WERI-Rb-1 (cell line): ENCODE measurements at regions not wholly inside any gene's neighbourhood (a gene's known extent, or its start where the extent isn't known, plus 50 kb on each side); places are given as distances from the start of the nearest gene placed in this dataset.

Experiments used
- DNase-seq: peaks from one replicate; pipeline ENCODE4 v3.0.0-alpha.2; 2020
- H3K27ac ChIP-seq: fragments of 250-450 bp; sonication (Bioruptor Pico); 2 replicates; pipeline ENCODE4 v1.5.1; 2020; ENCODE audit warnings: mild to moderate bottlenecking, moderate library complexity
- H3K27me3 ChIP-seq: fragments of 250-450 bp; sonication (Bioruptor Pico); 2 replicates; pipeline ENCODE4 v1.5.1; 2021; ENCODE audit warnings: mild to moderate bottlenecking, low read depth, moderate library complexity; ENCODE audit not compliant: insufficient read depth, severe bottlenecking
- H3K36me3 ChIP-seq: fragments of 250-450 bp; sonication (Bioruptor Pico); 2 replicates; pipeline ENCODE4 v1.5.1; 2020; ENCODE audit warnings: mild to moderate bottlenecking, moderate library complexity
- H3K4me3 ChIP-seq: 2 replicates; pipeline ENCODE4 v1.5.1; 2011; ENCODE audit warnings: low read depth, mild to moderate bottlenecking, control low read depth, low read length
- H3K9me3 ChIP-seq: fragments of 250-450 bp; sonication (Bioruptor Pico); 2 replicates; pipeline ENCODE4 v1.5.1; 2021; ENCODE audit warnings: mild to moderate bottlenecking, moderate library complexity; ENCODE audit not compliant: severe bottlenecking
- TF ChIP-seq, protein P1 (sequence below): IDR thresholded peaks from 2 replicates; pipeline ENCODE4 v1.5.1; 2011; ENCODE audit warnings: low read depth, mild to moderate bottlenecking, control low read depth, inconsistent platforms, low read length

DNA sequence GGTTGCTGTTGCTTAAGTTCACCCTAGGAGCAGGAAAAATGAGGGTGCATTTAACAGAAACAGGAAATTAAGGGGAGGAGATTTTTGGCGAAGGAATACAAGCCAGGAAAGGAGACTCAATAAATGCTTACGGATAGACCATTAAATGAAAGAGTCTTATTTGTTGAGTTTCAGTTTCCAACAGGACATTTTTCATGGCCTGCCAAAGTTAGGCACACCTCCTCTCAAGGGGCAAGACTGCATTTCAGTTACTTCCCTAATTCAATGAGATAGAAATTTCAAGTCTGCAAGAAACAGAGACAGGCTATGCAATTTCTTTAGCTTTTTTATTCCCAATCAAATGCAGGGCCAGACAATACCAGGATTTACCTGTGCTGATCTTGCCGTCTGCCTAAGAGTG lies 394.7 kb upstream of the KLHL29 start:
- H3K27ac ChIP-seq = no peak overlapping the region
- H3K36me3 ChIP-seq = no peaks in the 10 kb centered on the region
- no peaks in the 10 kb centered on the region for H3K9me3 ChIP-seq
- no peak overlapping the region for H3K4me3 ChIP-seq
- TF ChIP-seq, protein P1, sequence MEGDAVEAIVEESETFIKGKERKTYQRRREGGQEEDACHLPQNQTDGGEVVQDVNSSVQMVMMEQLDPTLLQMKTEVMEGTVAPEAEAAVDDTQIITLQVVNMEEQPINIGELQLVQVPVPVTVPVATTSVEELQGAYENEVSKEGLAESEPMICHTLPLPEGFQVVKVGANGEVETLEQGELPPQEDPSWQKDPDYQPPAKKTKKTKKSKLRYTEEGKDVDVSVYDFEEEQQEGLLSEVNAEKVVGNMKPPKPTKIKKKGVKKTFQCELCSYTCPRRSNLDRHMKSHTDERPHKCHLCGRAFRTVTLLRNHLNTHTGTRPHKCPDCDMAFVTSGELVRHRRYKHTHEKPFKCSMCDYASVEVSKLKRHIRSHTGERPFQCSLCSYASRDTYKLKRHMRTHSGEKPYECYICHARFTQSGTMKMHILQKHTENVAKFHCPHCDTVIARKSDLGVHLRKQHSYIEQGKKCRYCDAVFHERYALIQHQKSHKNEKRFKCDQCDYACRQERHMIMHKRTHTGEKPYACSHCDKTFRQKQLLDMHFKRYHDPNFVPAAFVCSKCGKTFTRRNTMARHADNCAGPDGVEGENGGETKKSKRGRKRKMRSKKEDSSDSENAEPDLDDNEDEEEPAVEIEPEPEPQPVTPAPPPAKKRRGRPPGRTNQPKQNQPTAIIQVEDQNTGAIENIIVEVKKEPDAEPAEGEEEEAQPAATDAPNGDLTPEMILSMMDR = no peak
- DNase-seq = no peak
- no peaks in the 10 kb centered on the region for H3K27me3 ChIP-seq

GRCh38 chr2:22991844-22992243 lies 393.1 kb upstream of the KLHL29 start:
- DNase-seq = no peak
- TF ChIP-seq, protein P1 = 0 out of 2 replicates have a peak, but pooled peaks have one; percentile 19
- no peaks in the 10 kb centered on the region for H3K9me3 ChIP-seq
- no peaks in the 10 kb centered on the region for H3K27me3 ChIP-seq
- no peak overlapping the region for H3K27ac ChIP-seq
- H3K4me3 ChIP-seq = no peak overlapping the region
- H3K36me3 ChIP-seq = no peaks in the 10 kb centered on the region

- TF ChIP-seq, protein P1 = no peak
- H3K4me3 ChIP-seq = no peak overlapping the region
- no peak for DNase-seq
- no peaks in the 10 kb centered on the region for H3K36me3 ChIP-seq
- no peaks in the 10 kb centered on the region for H3K9me3 ChIP-seq
- H3K27ac ChIP-seq = no peak overlapping the region
- no peaks in the 10 kb centered on the region for H3K27me3 ChIP-seq
Measured at GRCh38 chr2:22992441-22992840, 392.5 kb upstream of the KLHL29 start.

- no peak for DNase-seq
- TF ChIP-seq, protein P1 = no peak
- no peak overlapping the region for H3K4me3 ChIP-seq
- no peaks in the 10 kb centered on the region for H3K36me3 ChIP-seq
- H3K9me3 ChIP-seq = no peaks in the 10 kb centered on the region
- H3K27me3 ChIP-seq = no peaks in the 10 kb centered on the region
- H3K27ac ChIP-seq = no peak overlapping the region
Measured at GRCh38 chr2:22993250-22993649, 391.7 kb upstream of the KLHL29 start.

DNA sequence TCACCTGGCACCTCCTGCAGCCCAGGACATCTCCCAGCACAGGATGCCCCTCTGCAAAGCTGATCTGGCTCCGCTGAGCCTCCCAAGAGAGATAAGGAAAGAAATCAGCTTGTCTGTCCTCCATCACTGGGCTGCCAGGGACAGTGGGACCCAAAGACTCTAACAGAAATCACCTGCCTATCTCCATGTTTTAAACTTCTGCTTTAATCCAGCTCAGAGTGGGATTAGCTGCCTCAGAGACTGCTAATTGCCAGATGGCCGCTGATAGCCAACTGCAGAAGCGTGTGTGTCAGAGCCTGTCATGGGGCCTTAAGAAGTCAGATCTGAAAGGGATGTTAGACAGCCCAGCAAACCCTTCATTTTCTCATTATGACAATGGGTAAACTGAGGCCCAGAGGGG lies 389.4 kb upstream of the KLHL29 start:
- Histone ChIP-seq H3K9me3 (no peaks in the 10 kb centered on the region), H3K36me3 (no peaks in the 10 kb centered on the region), H3K27me3 (no peaks in the 10 kb centered on the region), H3K27ac (peak overlapping the region; percentile 74), H3K4me3 (peak overlapping the region; percentile 3; the same call in 1 of the 2 replicates)
- DNase-seq = peak; percentile 93
- TF ChIP-seq, protein P1 = no peak

- H3K27me3 ChIP-seq = no peaks in the 10 kb centered on the region
- TF ChIP-seq, protein P1 = no peak
- no peaks in the 10 kb centered on the region for H3K36me3 ChIP-seq
- peak overlapping the region; percentile 74 for H3K27ac ChIP-seq
- H3K9me3 ChIP-seq = no peaks in the 10 kb centered on the region
- no peak for DNase-seq
- no peak overlapping the region for H3K4me3 ChIP-seq
Measured at GRCh38 chr2:22996911-22997310, 388.1 kb upstream of the KLHL29 start.
